ENCODE measurements at regions not wholly inside any gene's neighbourhood (a gene's known extent, or its start where the extent isn't known, plus 50 kb on each side); places are given as distances from the start of the nearest gene placed in this dataset.

- ATAC-seq (no peak), DNase-seq (ENCODE audit: low spot score) (no peak)
- Histone ChIP-seq H4K20me1 (replicated peaks; ENCODE audit: insufficient read depth) (no peaks in the 10 kb centered on the region), H3K4me1 (ENCODE audit: insufficient read depth) (0 out of 2 replicates have a peak, but pooled peaks cover 5% of the 10 kb centered on the region), H3K36me3 (ENCODE audit: insufficient read depth) (no peaks in the 10 kb centered on the region), H3K9me2 (ENCODE audit: insufficient read depth) (no peaks in the 10 kb centered on the region), H3K27ac (ENCODE audit: low read depth) (no peak overlapping the region), H3K79me2 (replicated peaks; ENCODE audit: insufficient read depth) (no peaks in the 10 kb centered on the region), H3K4me3 (no peak overlapping the region), H3F3A (replicated peaks; ENCODE audit: low read depth) (no peaks in the 10 kb centered on the region), H2AFZ (no peak overlapping the region), H3K27me3 (ENCODE audit: insufficient read depth) (no peaks in the 10 kb centered on the region), H3K4me2 (no peak overlapping the region)
- H3K9me3 Mint-ChIP-seq: no peaks in the 10 kb centered on the region; the same call in 2 of the 3 replicates
- TF ChIP-seq CREB1 (CRISPR knock-in tag; IDR thresholded peaks at IDR 0.05; ENCODE audit: low read depth): no peak
- TF ChIP-seq POLR2AphosphoS5 (IDR thresholded peaks at IDR 0.05; ENCODE audit: low read depth): no peak
- no peak for TF ChIP-seq JUNB (IDR thresholded peaks at IDR 0.05; ENCODE audit: unreplicated experiment)
- TF ChIP-seq ZNF462 (CRISPR knock-in tag; IDR thresholded peaks at IDR 0.05): no peak
- TF ChIP-seq ZNF114 (CRISPR knock-in tag; IDR thresholded peaks at IDR 0.05): no peak
- TF ChIP-seq CTCF (conservative IDR thresholded peaks at IDR 0.05; ENCODE audit: low read depth in 2 of 2): no peak
- H3K27me3 Mint-ChIP-seq (ENCODE audit: insufficient read depth, low read depth, poor library complexity): no peaks in the 10 kb centered on the region
- no peak overlapping the region for H3K4me3 Mint-ChIP-seq
- H3K36me3 Mint-ChIP-seq (ENCODE audit: low read depth): no peaks in the 10 kb centered on the region
- H3K27ac Mint-ChIP-seq: no peak overlapping the region
- peaks cover 19% of the 10 kb centered on the region for H3K4me1 Mint-ChIP-seq
These were observed 429.5 kb downstream of the DTWD2 start for GRCh38 chr5:118558871-118559270.

Measured in GM23338 (cell line).